ENCODE measurements at regions not wholly inside any gene's neighbourhood (a gene's known extent, or its start where the extent isn't known, plus 50 kb on each side); places are given as distances from the start of the nearest gene placed in this dataset.

DNA sequence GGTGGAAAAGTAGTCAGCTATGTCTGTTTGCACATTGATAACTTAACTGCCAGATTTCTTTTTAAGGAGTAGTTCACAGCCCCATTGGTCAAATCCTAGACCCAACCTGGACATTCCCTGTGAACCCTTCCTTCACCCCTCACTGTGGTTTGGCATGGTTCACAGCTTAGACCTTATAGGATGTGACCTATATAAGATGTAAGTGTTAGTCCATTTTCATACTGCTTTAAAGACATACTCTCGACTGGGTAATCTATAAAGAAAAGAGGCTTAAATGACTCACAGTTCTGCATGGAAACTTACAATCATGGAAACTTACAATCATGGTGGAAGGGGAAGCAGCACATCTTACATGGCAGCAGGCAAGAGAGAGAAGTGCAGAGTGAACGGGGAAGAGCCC, 1066.2 kb downstream of the TTLL7 start:
- no peaks in the 10 kb centered on the region for H3K36me3 ChIP-seq
- no peaks in the 10 kb centered on the region for H3K4me1 ChIP-seq
- intact Hi-C loops (cut with DNase I; ENCODE audit: low total_unique reads): no loop called here
- no peak for DNase-seq (ENCODE audit: low spot score in 2 of 2)
- H3K27me3 ChIP-seq: no peaks in the 10 kb centered on the region
- no peak overlapping the region for H3K27ac ChIP-seq
- H3K4me3 ChIP-seq: no peak overlapping the region
- TF ChIP-seq CTCF (IDR thresholded peaks at IDR 0.05) (no peak), POLR2AphosphoS5 (IDR thresholded peaks at IDR 0.05) (no peak), POLR2A (IDR thresholded peaks at IDR 0.05) (no peak)
- H3K9me3 ChIP-seq: no peaks in the 10 kb centered on the region

DNA sequence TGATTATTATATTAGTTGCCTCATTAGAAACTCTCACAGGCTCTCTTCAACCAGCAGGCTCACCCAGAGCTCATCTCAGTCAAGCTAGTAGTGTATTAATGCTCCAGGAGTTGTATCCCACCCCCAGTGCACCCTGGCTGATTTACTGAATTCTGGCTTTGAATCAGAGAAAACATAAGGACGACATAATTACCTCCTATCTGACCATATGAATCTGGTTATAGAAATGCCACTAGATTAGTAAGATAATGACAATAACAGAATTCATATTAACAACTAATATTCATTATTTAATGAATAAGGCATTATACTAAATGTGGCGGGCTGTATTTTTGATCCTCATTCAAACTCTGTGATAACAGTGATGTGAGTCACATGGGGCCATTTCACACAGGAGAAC, 1066.7 kb downstream of the TTLL7 start:
- H3K27me3 ChIP-seq: no peaks in the 10 kb centered on the region
- H3K9me3 ChIP-seq: no peaks in the 10 kb centered on the region
- DNase-seq (ENCODE audit: low spot score in 2 of 2): no peak
- TF ChIP-seq POLR2A (IDR thresholded peaks at IDR 0.05) (no peak), CTCF (IDR thresholded peaks at IDR 0.05) (no peak), POLR2AphosphoS5 (IDR thresholded peaks at IDR 0.05) (no peak)
- intact Hi-C loops (cut with DNase I; ENCODE audit: low total_unique reads): no loop called here
- no peaks in the 10 kb centered on the region for H3K4me1 ChIP-seq
- H3K4me3 ChIP-seq: no peak overlapping the region
- no peak overlapping the region for H3K27ac ChIP-seq
- no peaks in the 10 kb centered on the region for H3K36me3 ChIP-seq

DNA sequence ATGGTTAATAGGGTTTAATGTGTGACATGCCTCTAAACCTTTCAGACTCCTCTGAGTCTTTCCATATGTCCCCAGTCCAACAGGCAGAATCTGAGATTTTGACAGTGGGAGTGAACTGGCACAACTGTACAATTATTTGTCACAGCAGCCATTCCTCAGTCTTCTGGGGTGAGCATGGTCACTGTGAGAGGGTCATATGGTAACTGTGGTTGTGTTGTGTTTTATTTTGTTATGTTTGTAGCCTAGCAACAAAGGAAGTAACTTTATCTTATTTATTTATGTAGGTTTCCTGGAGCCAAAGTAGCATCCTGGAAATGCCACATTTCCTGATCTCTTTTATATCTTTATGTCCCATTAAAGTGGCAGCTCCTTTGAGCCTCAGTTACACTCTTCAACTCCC, 1067.9 kb downstream of the TTLL7 start:
- H3K9me3 ChIP-seq: no peaks in the 10 kb centered on the region
- intact Hi-C loops (cut with DNase I; ENCODE audit: low total_unique reads): no loop called here
- H3K4me3 ChIP-seq: no peak overlapping the region
- no peak overlapping the region for H3K27ac ChIP-seq
- no peaks in the 10 kb centered on the region for H3K27me3 ChIP-seq
- DNase-seq (ENCODE audit: low spot score in 2 of 2): no peak
- H3K4me1 ChIP-seq: no peaks in the 10 kb centered on the region
- no peak for TF ChIP-seq POLR2AphosphoS5 (IDR thresholded peaks at IDR 0.05)
- TF ChIP-seq POLR2A (IDR thresholded peaks at IDR 0.05): no peak
- no peak for TF ChIP-seq CTCF (IDR thresholded peaks at IDR 0.05)
- H3K36me3 ChIP-seq: no peaks in the 10 kb centered on the region

DNA sequence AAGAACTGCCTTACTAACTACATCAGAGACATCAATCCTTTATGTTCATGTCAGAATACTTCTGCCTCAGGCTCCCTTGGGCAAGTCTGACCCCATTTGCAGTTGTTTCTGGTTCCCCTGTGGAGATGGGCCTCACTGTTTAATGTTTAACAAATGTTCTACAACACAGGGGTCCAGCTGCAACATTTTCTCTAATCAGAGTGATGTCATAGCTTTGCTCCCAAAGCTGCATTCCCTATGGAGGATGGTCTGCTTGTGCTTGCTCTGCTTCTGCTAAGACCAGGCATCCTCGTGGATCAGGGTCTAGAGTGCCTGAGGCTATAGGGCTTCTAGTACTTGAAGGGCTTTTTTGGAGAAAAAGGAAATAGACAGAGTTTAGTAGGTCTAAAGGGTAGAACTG, 1071.2 kb downstream of the TTLL7 start:
- intact Hi-C loops (cut with DNase I; ENCODE audit: low total_unique reads): no loop called here
- Histone ChIP-seq H3K36me3 (no peaks in the 10 kb centered on the region), H3K9me3 (no peaks in the 10 kb centered on the region), H3K27ac (no peak overlapping the region), H3K4me3 (no peak overlapping the region), H3K4me1 (no peaks in the 10 kb centered on the region), H3K27me3 (no peaks in the 10 kb centered on the region)
- TF ChIP-seq POLR2AphosphoS5 (IDR thresholded peaks at IDR 0.05): no peak
- no peak for TF ChIP-seq CTCF (IDR thresholded peaks at IDR 0.05)
- no peak for TF ChIP-seq POLR2A (IDR thresholded peaks at IDR 0.05)
- no peak for DNase-seq (ENCODE audit: low spot score in 2 of 2)

DNA sequence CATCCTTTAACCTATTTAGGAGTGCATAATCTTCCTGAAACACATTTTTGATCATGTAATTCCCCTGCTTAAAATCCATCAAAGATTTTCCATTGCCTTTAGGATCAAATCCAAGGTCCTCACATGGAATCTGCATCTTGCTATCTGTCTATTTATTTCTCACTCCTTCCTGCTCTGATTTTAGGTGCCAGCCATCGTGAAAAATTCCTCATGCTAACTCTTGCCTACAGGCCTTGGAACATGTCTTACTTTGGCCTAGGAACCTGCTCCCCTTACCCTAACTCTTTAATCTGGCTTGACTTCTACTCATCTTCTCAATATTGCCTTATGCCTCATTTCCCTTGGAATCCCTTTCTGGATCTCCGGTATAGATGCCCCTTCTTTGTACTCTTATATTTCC, 1074.3 kb downstream of the TTLL7 start:
- H3K27ac ChIP-seq: no peak overlapping the region
- no peak for DNase-seq (ENCODE audit: low spot score in 2 of 2)
- no peaks in the 10 kb centered on the region for H3K27me3 ChIP-seq
- no peaks in the 10 kb centered on the region for H3K36me3 ChIP-seq
- no peaks in the 10 kb centered on the region for H3K9me3 ChIP-seq
- H3K4me1 ChIP-seq: no peaks in the 10 kb centered on the region
- no peak for TF ChIP-seq POLR2AphosphoS5 (IDR thresholded peaks at IDR 0.05)
- TF ChIP-seq CTCF (IDR thresholded peaks at IDR 0.05): no peak
- TF ChIP-seq POLR2A (IDR thresholded peaks at IDR 0.05): no peak
- intact Hi-C loops (cut with DNase I; ENCODE audit: low total_unique reads): no loop called here
- H3K4me3 ChIP-seq: no peak overlapping the region
